ENCODE measurements at regions not wholly inside any gene's neighbourhood (a gene's known extent, or its start where the extent isn't known, plus 50 kb on each side); places are given as distances from the start of the nearest gene placed in this dataset.

GRCh38 chr12:131330106-131330815 lies 376.6 kb downstream of the ADGRD1 start:
- no peaks in the 10 kb centered on the region for H3K4me1 ChIP-seq (ENCODE audit: low read depth)
- H3K9me3 ChIP-seq (ENCODE audit: low read depth) = no peaks in the 10 kb centered on the region
- H3K36me3 ChIP-seq = no peaks in the 10 kb centered on the region
- no peak overlapping the region for H3K4me3 ChIP-seq
- no peak for DNase-seq (ENCODE audit: low read depth in 1 of 2, low spot score in 1 of 2)
- TF ChIP-seq CTCF (IDR thresholded peaks at IDR 0.05; ENCODE audit: low read depth, low read length) = no peak
- H3K27ac ChIP-seq = no peak overlapping the region
- no peaks in the 10 kb centered on the region for H3K27me3 ChIP-seq

GRCh38 chr12:131331148-131331750 lies 377.5 kb downstream of the ADGRD1 start:
- H3K36me3 ChIP-seq = no peaks in the 10 kb centered on the region
- no peak overlapping the region for H3K4me3 ChIP-seq
- no peaks in the 10 kb centered on the region for H3K9me3 ChIP-seq (ENCODE audit: low read depth)
- TF ChIP-seq CTCF (IDR thresholded peaks at IDR 0.05; ENCODE audit: low read depth, low read length) = no peak
- no peak overlapping the region for H3K27ac ChIP-seq
- no peaks in the 10 kb centered on the region for H3K4me1 ChIP-seq (ENCODE audit: low read depth)
- H3K27me3 ChIP-seq = no peaks in the 10 kb centered on the region
- DNase-seq (ENCODE audit: low read depth in 1 of 2, low spot score in 1 of 2) = no peak

- Histone ChIP-seq H3K27me3 (no peaks in the 10 kb centered on the region), H3K27ac (no peak overlapping the region), H3K36me3 (no peaks in the 10 kb centered on the region), H3K4me3 (no peak overlapping the region), H3K4me1 (ENCODE audit: low read depth) (no peaks in the 10 kb centered on the region), H3K9me3 (ENCODE audit: low read depth) (no peaks in the 10 kb centered on the region)
- TF ChIP-seq CTCF (IDR thresholded peaks at IDR 0.05; ENCODE audit: low read depth, low read length) = no peak
- DNase-seq (ENCODE audit: low read depth in 1 of 2, low spot score in 1 of 2) = no peak
Observed at GRCh38 chr12:131332224-131332623, 378.5 kb downstream of the ADGRD1 start.

GRCh38 chr12:131333136-131333535 lies 377.8 kb upstream of the SFSWAP start:
- H3K4me3 ChIP-seq = no peak overlapping the region
- no peaks in the 10 kb centered on the region for H3K27me3 ChIP-seq
- H3K27ac ChIP-seq = no peak overlapping the region
- no peaks in the 10 kb centered on the region for H3K4me1 ChIP-seq (ENCODE audit: low read depth)
- H3K9me3 ChIP-seq (ENCODE audit: low read depth) = no peaks in the 10 kb centered on the region
- H3K36me3 ChIP-seq = no peaks in the 10 kb centered on the region
- DNase-seq (ENCODE audit: low read depth in 1 of 2, low spot score in 1 of 2) = no peak
- TF ChIP-seq CTCF (IDR thresholded peaks at IDR 0.05; ENCODE audit: low read depth, low read length) = no peak

- DNase-seq (ENCODE audit: low read depth in 1 of 2, low spot score in 1 of 2) = no peak
- Histone ChIP-seq H3K4me1 (ENCODE audit: low read depth) (no peaks in the 10 kb centered on the region), H3K27ac (no peak overlapping the region), H3K4me3 (no peak overlapping the region), H3K27me3 (no peaks in the 10 kb centered on the region), H3K36me3 (no peaks in the 10 kb centered on the region), H3K9me3 (ENCODE audit: low read depth) (no peaks in the 10 kb centered on the region)
- no peak for TF ChIP-seq CTCF (IDR thresholded peaks at IDR 0.05; ENCODE audit: low read depth, low read length)
Observed at GRCh38 chr12:131333621-131334440, 377.1 kb upstream of the SFSWAP start.
